NCI-H446 (cell line): ENCODE measurements at regions not wholly inside any gene's neighbourhood (a gene's known extent, or its start where the extent isn't known, plus 50 kb on each side); places are given as distances from the start of the nearest gene placed in this dataset.
"Not testable (repeated sequence)": the region's sequence is repeated elsewhere in the genome, so short reads cannot be mapped to it uniquely, and the experiment has no call there.

ENCODE experiments used
- DNase-seq, 2 experiments: peaks; one replicate each; lab custom pipeline; 2025; lab: John Stamatoyannopoulos, UW

- DNase-seq, result no peak
Observed at GRCh38 chr3:152195206-152195605, 73.5 kb upstream of the MBNL1 start.

- DNase-seq, result no peak
Observed at GRCh38 chr3:152196782-152197181, 71.9 kb upstream of the MBNL1 start.

- DNase-seq, result no peak
Observed at GRCh38 chr3:152197451-152197850, 71.3 kb upstream of the MBNL1 start.

- no peak for DNase-seq
Observed at GRCh38 chr3:152197937-152198336, 70.8 kb upstream of the MBNL1 start.

- no peak for DNase-seq
Observed at GRCh38 chr3:152198665-152199064, 70.1 kb upstream of the MBNL1 start.

GRCh38 chr3:152199102-152199840 is 69.5 kb upstream of the MBNL1 start:
- no peak for DNase-seq

- DNase-seq, result no peak
Observed at GRCh38 chr3:152200476-152201420, 68.0 kb upstream of the MBNL1 start.

- no peak for DNase-seq
Observed at GRCh38 chr3:152202976-152203626, 65.6 kb upstream of the MBNL1 start.

- DNase-seq, result no peak
Observed at GRCh38 chr3:152203652-152204051, 65.1 kb upstream of the MBNL1 start.

- no peak for DNase-seq
Observed at GRCh38 chr3:152204218-152204617, 64.5 kb upstream of the MBNL1 start.

GRCh38 chr3:152205097-152205593 is 63.6 kb upstream of the MBNL1 start:
- DNase-seq, result no peak

GRCh38 chr3:152206243-152206760 is 62.4 kb upstream of the MBNL1 start:
- DNase-seq, result no peak

- no peak for DNase-seq
Observed at GRCh38 chr3:152208439-152208838, 60.3 kb upstream of the MBNL1 start.

GRCh38 chr3:152209060-152209459 is 59.7 kb upstream of the MBNL1 start:
- no peak for DNase-seq

GRCh38 chr3:152209776-152210175 is 59.0 kb upstream of the MBNL1 start:
- no peak for DNase-seq

- DNase-seq, result no peak
Observed at GRCh38 chr3:152210697-152211096, 58.0 kb upstream of the MBNL1 start.

- DNase-seq, result no peak
Observed at GRCh38 chr3:152211655-152212054, 57.1 kb upstream of the MBNL1 start.

- no peak for DNase-seq
Observed at GRCh38 chr3:152213203-152213602, 55.5 kb upstream of the MBNL1 start.

- no peak for DNase-seq
Observed at GRCh38 chr3:152213938-152214337, 54.8 kb upstream of the MBNL1 start.

- not testable (repeated sequence) for DNase-seq
Observed at GRCh38 chr3:152216960-152217865, 51.5 kb upstream of the MBNL1 start.

GRCh38 chr3:152218602-152219001 is 50.1 kb upstream of the MBNL1 start:
- no peak for DNase-seq
